IMR-90 (cell line): ENCODE measurements at regions not wholly inside any gene's neighbourhood (a gene's known extent, or its start where the extent isn't known, plus 50 kb on each side); places are given as distances from the start of the nearest gene placed in this dataset.

Experiments
- ATAC-seq: fragments of 200-7000 bp; cut with Tn5 transposase; 2 replicates; pipeline ENCODE4 v1.9.1; 2020; ENCODE audit warnings: low read depth, mild to moderate bottlenecking, moderate library complexity
- BruUV-seq: library from RNA; stranded (reverse); fragments of 400-500 nt; replicated peaks from 2 replicates; lab custom pipeline; 2021; lab: Mats Ljungman, UMichigan
- CTCF ChIA-PET: fragments of 300-600 bp; formaldehyde crosslinking; extraction: SDS; loops from one replicate; lab custom pipeline; 2021; ENCODE audit warnings: antibody characterized with exemption; lab: Yijun Ruan, JAX
- POLR2A ChIA-PET: fragments of 300-600 bp; sonication (Branson Sonifier 250); formaldehyde crosslinking; loops from one replicate; lab custom pipeline; 2022; ENCODE audit warnings: antibody characterized with exemption; ENCODE audit not compliant: unreplicated experiment; lab: Charles Lee
- DNase-seq: peaks from one replicate; pipeline ENCODE4 v3.0.0; 2013
- H2AFZ ChIP-seq: replicated peaks from 2 replicates; pipeline ENCODE3; 2013; ENCODE audit warnings: low read length, mild to moderate bottlenecking; ENCODE audit not compliant: poor library complexity
- H2AK5ac ChIP-seq: 2 replicates; pipeline ENCODE4 v1.6.1; 2013; ENCODE audit warnings: low read depth, low read length, inconsistent platforms
- H2AK9ac ChIP-seq: replicated peaks from 2 replicates; pipeline ENCODE3; 2013; ENCODE audit warnings: mild to moderate bottlenecking, low read depth, low read length, moderate library complexity; ENCODE audit not compliant: poor library complexity
- H2BK120ac ChIP-seq: 2 replicates; pipeline ENCODE4 v1.6.1; 2013; ENCODE audit warnings: low read depth, low read length, inconsistent platforms
- H2BK15ac ChIP-seq: 3 replicates; pipeline ENCODE4 v1.6.1; 2013; ENCODE audit warnings: low read depth, low read length, inconsistent platforms
- H2BK20ac ChIP-seq: 2 replicates; pipeline ENCODE4 v1.6.1; 2013; ENCODE audit warnings: low read depth, mild to moderate bottlenecking, inconsistent platforms, low read length, moderate library complexity
- H2BK5ac ChIP-seq: 2 replicates; pipeline ENCODE4 v1.6.1; 2013; ENCODE audit warnings: mild to moderate bottlenecking, low read depth, low read length, inconsistent platforms; ENCODE audit not compliant: poor library complexity, severe bottlenecking
- H3K14ac ChIP-seq: replicated peaks from 2 replicates; pipeline ENCODE4 v1.6.1; 2013; ENCODE audit warnings: low read depth, low read length, inconsistent platforms
- H3K18ac ChIP-seq: 2 replicates; pipeline ENCODE4 v1.6.1; 2013; ENCODE audit warnings: low read depth, low read length, control low read depth
- H3K23ac ChIP-seq: 2 replicates; pipeline ENCODE4 v1.6.1; 2013; ENCODE audit warnings: low read depth, low read length, inconsistent platforms
- H3K27ac ChIP-seq: 2 replicates; pipeline ENCODE4 v1.5.1; 2013; ENCODE audit warnings: mild to moderate bottlenecking, control low read depth, low read length; ENCODE audit not compliant: insufficient read depth
- H3K27me3 ChIP-seq: 2 replicates; pipeline ENCODE4 v1.6.1; 2013; ENCODE audit warnings: low read length; ENCODE audit not compliant: control insufficient read depth, insufficient read depth
- H3K36me3 ChIP-seq: 2 replicates; pipeline ENCODE4 v1.6.1; 2013; ENCODE audit warnings: low read length, mixed read lengths; ENCODE audit not compliant: control insufficient read depth, insufficient read depth
- H3K4ac ChIP-seq: 2 replicates; pipeline ENCODE4 v1.6.1; 2013; ENCODE audit warnings: low read depth, low read length, inconsistent platforms
- H3K4me1 ChIP-seq: 2 replicates; pipeline ENCODE4 v1.6.1; 2013; ENCODE audit warnings: low read length, mixed read lengths; ENCODE audit not compliant: control insufficient read depth, insufficient read depth
- H3K4me2 ChIP-seq: 2 replicates; pipeline ENCODE4 v1.6.1; 2013; ENCODE audit warnings: low read depth, mild to moderate bottlenecking, control low read depth, low read length, moderate library complexity
- H3K4me3 ChIP-seq: 2 replicates; pipeline ENCODE4 v1.5.1; 2013; ENCODE audit warnings: low read depth, mild to moderate bottlenecking, control low read depth, low read length, moderate library complexity; ENCODE audit not compliant: insufficient read depth
- H3K56ac ChIP-seq: 2 replicates; pipeline ENCODE4 v1.6.1; 2013; ENCODE audit warnings: low read length, inconsistent platforms; ENCODE audit not compliant: insufficient read depth; ENCODE audit errors: extremely low read depth
- H3K79me1 ChIP-seq, 2 experiments: 2 replicates each; pipeline ENCODE4 v1.6.1; 2013; ENCODE audit warnings: low read length in 2 of 2, inconsistent platforms in 1 of 2, low read depth in 1 of 2
- H3K9ac ChIP-seq: 2 replicates; pipeline ENCODE4 v1.6.1; 2013; ENCODE audit warnings: low read depth, low read length, control low read depth
- H3K9me1 ChIP-seq: 2 replicates; pipeline ENCODE4 v1.6.1; 2013; ENCODE audit warnings: low read length, inconsistent platforms; ENCODE audit not compliant: insufficient read depth
- H3K9me3 ChIP-seq: 2 replicates; pipeline ENCODE4 v1.6.1; 2013; ENCODE audit warnings: low read length; ENCODE audit not compliant: control insufficient read depth, insufficient read depth
- H4K20me1 ChIP-seq: 2 replicates; pipeline ENCODE4 v1.6.1; 2013; ENCODE audit warnings: low read length, inconsistent platforms; ENCODE audit not compliant: insufficient read depth
- H4K5ac ChIP-seq: 2 replicates; pipeline ENCODE4 v1.6.1; 2013; ENCODE audit warnings: mild to moderate bottlenecking, low read depth, low read length, control low read depth
- H4K8ac ChIP-seq, 2 experiments: 2 replicates each; pipeline ENCODE4 v1.6.1; 2013; ENCODE audit warnings: low read depth in 2 of 2, low read length in 2 of 2, control low read depth in 1 of 2, inconsistent platforms in 1 of 2
- H4K91ac ChIP-seq: 2 replicates; pipeline ENCODE4 v1.6.1; 2013; ENCODE audit warnings: low read depth, low read length, inconsistent platforms; ENCODE audit not compliant: insufficient read depth
- MAZ ChIP-seq: IDR thresholded peaks from 2 replicates; pipeline ENCODE4 v1.6.1; 2012; ENCODE audit warnings: low read depth, mild to moderate bottlenecking, low read length, improper control_type of control experiment, moderate library complexity, borderline replicate concordance
- POLR2A ChIP-seq: IDR thresholded peaks from 2 replicates; pipeline ENCODE4 v1.6.1; 2012; ENCODE audit warnings: mild to moderate bottlenecking, low read depth, low read length
- RAD21 ChIP-seq: IDR thresholded peaks from 2 replicates; pipeline ENCODE4 v1.6.1; 2012; ENCODE audit warnings: low read length, improper control_type of control experiment
- WGBS, 2 experiments: methylation state at CpG; one replicate each; pipeline versions ENCODE4 v1.1.5 to v1.1.7; 2013; ENCODE audit warnings: missing lambda C conversion rate in 2 of 2; ENCODE audit not compliant: insufficient read length in 1 of 2; ENCODE audit errors: extremely low coverage in 2 of 2; 5-methylcytosine and 5-hydroxymethylcytosine counted together
- dilution Hi-C: fragments of 300-500 bp; cut with HindIII; formaldehyde crosslinking; loops from one replicate; pipeline ENCODE4 v1.14.3; 2018; ENCODE audit warnings: low sequenced_read_pairs; ENCODE audit not compliant: unreplicated experiment
- in situ Hi-C: fragments of 300-500 bp; cut with MboI; formaldehyde crosslinking; loops from 3 replicates; pipeline ENCODE4 v1.14.3; 2019; ENCODE audit warnings: low sequenced_read_pairs, inconsistent platforms, mixed read lengths
- intact Hi-C: fragments of 100-400 bp; cut with micrococcal nuclease; formaldehyde crosslinking; loops from 2 replicates; pipeline ENCODE4 v1.10.0; 2022
- TF ChIP-seq, protein P1 (sequence below): conservative IDR thresholded peaks from 2 replicates; pipeline ENCODE4 v1.5.1; 2012; ENCODE audit warnings: mild to moderate bottlenecking, low read depth, low read length, improper control_type of control experiment

DNA sequence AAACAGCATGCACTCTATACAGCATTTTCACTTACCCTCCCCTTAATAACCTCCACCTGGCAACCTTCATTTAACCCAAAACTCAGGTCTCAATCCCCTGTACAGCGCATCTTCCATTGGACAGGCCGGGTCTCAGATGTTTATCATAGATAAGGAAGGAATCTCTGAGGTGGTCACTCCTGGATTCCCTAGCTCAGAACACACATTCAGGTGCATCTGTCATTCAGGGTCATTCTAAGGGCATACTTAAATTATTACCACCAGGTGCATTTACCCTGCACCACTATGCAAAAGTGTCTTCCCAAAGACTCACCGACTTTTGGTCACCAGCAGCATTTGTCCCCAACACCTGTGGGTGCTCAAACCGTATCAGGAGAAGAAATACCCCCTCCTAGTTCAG, 144.2 kb downstream of the RELL1 start:
- H2AK5ac ChIP-seq, result no peak overlapping the region
- H3K9me1 ChIP-seq, result no peaks in the 10 kb centered on the region
- H3K36me3 ChIP-seq, result no peaks in the 10 kb centered on the region
- no peaks in the 10 kb centered on the region for H4K20me1 ChIP-seq
- H2BK5ac ChIP-seq, result no peak overlapping the region
- no peak for DNase-seq
- H3K9ac ChIP-seq, result no peak overlapping the region
- dilution Hi-C loops, result no loop called here
- H3K4me3 ChIP-seq, result no peak overlapping the region
- ChIA-PET POLR2A (no interaction called here), CTCF (no interaction called here)
- no TSS peak for BruUV-seq
- WGBS, 2 experiments, result 42% methylated on average over 2 of the region's 4 CpGs; no CpG with 5 or more reads in 1 of the 2 experiments
- no peaks in the 10 kb centered on the region for H3K9me3 ChIP-seq
- in situ Hi-C loops, result no loop called here
- intact Hi-C loops, result no loop called here
- no peak overlapping the region for H2BK120ac ChIP-seq
- no peak overlapping the region for H2BK15ac ChIP-seq
- no peak overlapping the region for H2BK20ac ChIP-seq
- H3K18ac ChIP-seq, result no peak overlapping the region
- no peak overlapping the region for H2AK9ac ChIP-seq
- no peaks in the 10 kb centered on the region for H3K4me1 ChIP-seq
- no peak overlapping the region for H3K14ac ChIP-seq
- no peak for ATAC-seq
- no peaks in the 10 kb centered on the region for H3K79me1 ChIP-seq
- no peak overlapping the region for H4K8ac ChIP-seq
- H3K27ac ChIP-seq, result no peak overlapping the region
- H3K56ac ChIP-seq, result no peak overlapping the region
- TF ChIP-seq RAD21 (no peak), MAZ (no peak), POLR2A (no peak)
- TF ChIP-seq, protein P1, sequence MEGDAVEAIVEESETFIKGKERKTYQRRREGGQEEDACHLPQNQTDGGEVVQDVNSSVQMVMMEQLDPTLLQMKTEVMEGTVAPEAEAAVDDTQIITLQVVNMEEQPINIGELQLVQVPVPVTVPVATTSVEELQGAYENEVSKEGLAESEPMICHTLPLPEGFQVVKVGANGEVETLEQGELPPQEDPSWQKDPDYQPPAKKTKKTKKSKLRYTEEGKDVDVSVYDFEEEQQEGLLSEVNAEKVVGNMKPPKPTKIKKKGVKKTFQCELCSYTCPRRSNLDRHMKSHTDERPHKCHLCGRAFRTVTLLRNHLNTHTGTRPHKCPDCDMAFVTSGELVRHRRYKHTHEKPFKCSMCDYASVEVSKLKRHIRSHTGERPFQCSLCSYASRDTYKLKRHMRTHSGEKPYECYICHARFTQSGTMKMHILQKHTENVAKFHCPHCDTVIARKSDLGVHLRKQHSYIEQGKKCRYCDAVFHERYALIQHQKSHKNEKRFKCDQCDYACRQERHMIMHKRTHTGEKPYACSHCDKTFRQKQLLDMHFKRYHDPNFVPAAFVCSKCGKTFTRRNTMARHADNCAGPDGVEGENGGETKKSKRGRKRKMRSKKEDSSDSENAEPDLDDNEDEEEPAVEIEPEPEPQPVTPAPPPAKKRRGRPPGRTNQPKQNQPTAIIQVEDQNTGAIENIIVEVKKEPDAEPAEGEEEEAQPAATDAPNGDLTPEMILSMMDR, result no peak
- no peak overlapping the region for H3K4ac ChIP-seq
- H3K23ac ChIP-seq, result no peak overlapping the region
- no peak overlapping the region for H2AFZ ChIP-seq
- H3K4me2 ChIP-seq, result no peak overlapping the region
- no peak overlapping the region for H4K5ac ChIP-seq
- H4K91ac ChIP-seq, result no peak overlapping the region
- H3K27me3 ChIP-seq, result no peaks in the 10 kb centered on the region; the same call in none of the 2 replicates
